A673 (cell line): ENCODE measurements at regions not wholly inside any gene's neighbourhood (a gene's known extent, or its start where the extent isn't known, plus 50 kb on each side); places are given as distances from the start of the nearest gene placed in this dataset.

ENCODE experiments used
- EZH2 ChIP-seq: fragments of 200-600 bp; sonication (generic); IDR thresholded peaks from 2 replicates; pipeline ENCODE4 v1.6.1; 2017; ENCODE audit warnings: borderline replicate concordance, low read depth, mild to moderate bottlenecking, mixed read lengths, antibody characterized with exemption, low read length; ENCODE audit not compliant: poor library complexity, severe bottlenecking
- TF ChIP-seq, protein P1 (sequence below): fragments of 300-800, 200-600 bp; sonication (generic); conservative IDR thresholded peaks from 2 replicates; pipeline ENCODE4 v1.5.1; 2017; ENCODE audit warnings: low read depth, mild to moderate bottlenecking, antibody characterized with exemption, low read length, moderate library complexity, mixed read lengths

DNA sequence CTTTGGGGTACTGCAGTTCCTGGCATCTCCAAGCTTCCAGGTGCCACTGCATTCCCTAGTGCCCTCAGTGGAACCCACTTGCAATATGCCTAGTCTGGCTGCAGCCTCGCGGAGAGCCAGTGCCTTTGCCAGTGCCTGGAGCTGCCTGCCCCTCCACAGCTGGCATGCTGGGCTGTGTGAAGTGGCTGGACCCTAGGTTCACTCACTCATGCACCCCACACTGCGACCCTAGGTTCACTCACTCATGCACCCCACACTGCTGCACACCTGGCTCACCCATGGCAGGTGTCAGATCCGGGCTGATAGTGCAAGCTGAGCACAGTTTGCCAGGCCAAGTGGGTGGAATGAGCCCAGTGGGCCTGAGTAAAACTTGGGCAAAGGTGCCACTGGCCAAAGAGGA, 253.0 kb upstream of the NDST4 start:
- TF ChIP-seq, protein P1, sequence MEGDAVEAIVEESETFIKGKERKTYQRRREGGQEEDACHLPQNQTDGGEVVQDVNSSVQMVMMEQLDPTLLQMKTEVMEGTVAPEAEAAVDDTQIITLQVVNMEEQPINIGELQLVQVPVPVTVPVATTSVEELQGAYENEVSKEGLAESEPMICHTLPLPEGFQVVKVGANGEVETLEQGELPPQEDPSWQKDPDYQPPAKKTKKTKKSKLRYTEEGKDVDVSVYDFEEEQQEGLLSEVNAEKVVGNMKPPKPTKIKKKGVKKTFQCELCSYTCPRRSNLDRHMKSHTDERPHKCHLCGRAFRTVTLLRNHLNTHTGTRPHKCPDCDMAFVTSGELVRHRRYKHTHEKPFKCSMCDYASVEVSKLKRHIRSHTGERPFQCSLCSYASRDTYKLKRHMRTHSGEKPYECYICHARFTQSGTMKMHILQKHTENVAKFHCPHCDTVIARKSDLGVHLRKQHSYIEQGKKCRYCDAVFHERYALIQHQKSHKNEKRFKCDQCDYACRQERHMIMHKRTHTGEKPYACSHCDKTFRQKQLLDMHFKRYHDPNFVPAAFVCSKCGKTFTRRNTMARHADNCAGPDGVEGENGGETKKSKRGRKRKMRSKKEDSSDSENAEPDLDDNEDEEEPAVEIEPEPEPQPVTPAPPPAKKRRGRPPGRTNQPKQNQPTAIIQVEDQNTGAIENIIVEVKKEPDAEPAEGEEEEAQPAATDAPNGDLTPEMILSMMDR = no peak
- no peak for TF ChIP-seq EZH2
